Thyroid gland (tissue), 4 donors: ENCODE measurements at regions not wholly inside any gene's neighbourhood (a gene's known extent, or its start where the extent isn't known, plus 50 kb on each side); places are given as distances from the start of the nearest gene placed in this dataset.

Experiments used
- CTCF ChIP-seq, 6 experiments: fragments of 200-600 bp in 3 of 6; fragments of 450-650 bp in 3 of 6; sonication (generic) in 3 of 6; IDR thresholded peaks; one replicate each; pipeline ENCODE4 v1.5.1; 2016 to 2019; ENCODE audit warnings: antibody characterized with exemption in 6 of 6, mild to moderate bottlenecking in 2 of 6, inconsistent platforms in 1 of 6, moderate library complexity in 1 of 6
- POLR2A ChIP-seq, 2 donors: fragments of 450-650 bp; IDR thresholded peaks; one replicate each; pipeline ENCODE4 v1.6.1; 2017; ENCODE audit warnings: antibody characterized with exemption in 2 of 2, mild to moderate bottlenecking in 2 of 2, moderate library complexity in 1 of 2

GRCh38 chr1:47507881-47508701, 70.2 kb downstream of the FOXD2 start:
- no peak for TF ChIP-seq CTCF (IDR thresholded peaks at IDR 0.05)
- TF ChIP-seq POLR2A (IDR thresholded peaks at IDR 0.05) = no peak
